Stomach (tissue), 4 donors: ENCODE measurements at regions not wholly inside any gene's neighbourhood (a gene's known extent, or its start where the extent isn't known, plus 50 kb on each side); places are given as distances from the start of the nearest gene placed in this dataset.

Source experiments
- EP300 ChIP-seq: sonication (generic); formaldehyde crosslinking; IDR thresholded peaks from one replicate; pipeline ENCODE4 v1.6.1; 2017; ENCODE audit warnings: antibody characterized with exemption
- POLR2A ChIP-seq, 4 donors: fragments of 450-650 bp; IDR thresholded peaks; one replicate each; pipeline ENCODE4 v1.6.1; 2016; ENCODE audit warnings: antibody characterized with exemption in 4 of 4, control low read depth in 2 of 4, mild to moderate bottlenecking in 1 of 4, moderate library complexity in 1 of 4
- POLR2AphosphoS5 ChIP-seq, 3 donors: sonication (generic); formaldehyde crosslinking; IDR thresholded peaks; one replicate each; pipeline ENCODE4 v1.6.1; 2016; ENCODE audit warnings: antibody characterized with exemption in 3 of 3
- TF ChIP-seq, protein P1 (sequence below), 7 experiments: fragments of 450-650 bp in 4 of 7; fragments of 200-600 bp in 3 of 7; sonication (generic) in 3 of 7; IDR thresholded peaks; one replicate each; pipeline ENCODE4 v1.5.1; 2016 to 2019; ENCODE audit warnings: antibody characterized with exemption in 7 of 7, control low read depth in 2 of 7, mild to moderate bottlenecking in 1 of 7

DNA sequence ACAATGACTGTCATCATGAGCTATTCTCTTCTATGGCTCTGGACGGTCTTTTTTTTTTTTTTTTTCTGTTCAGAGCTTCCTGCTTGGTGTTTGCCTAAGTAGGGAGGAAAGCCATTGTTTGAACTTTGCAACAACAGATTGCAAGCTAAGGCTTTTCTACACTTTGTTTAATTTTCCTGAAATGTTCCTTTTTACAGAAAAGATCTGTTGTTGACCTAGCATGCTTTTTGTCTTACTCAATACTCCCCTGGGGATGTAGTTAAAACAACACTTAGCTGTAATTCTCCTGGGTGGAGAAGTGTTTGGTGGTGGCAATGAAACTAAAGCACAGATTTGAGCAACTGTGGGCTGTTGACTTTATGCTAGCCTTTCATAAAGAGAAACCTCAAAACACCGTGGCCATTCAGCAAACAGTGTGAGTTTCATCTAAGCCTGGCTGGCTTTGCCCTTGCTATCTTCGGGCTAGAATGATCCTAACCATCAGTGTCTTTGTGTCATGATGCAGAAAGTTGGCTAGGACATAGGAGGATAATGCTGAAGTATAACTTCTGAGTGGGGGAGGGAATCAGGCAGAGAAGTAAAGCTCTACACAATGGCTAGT lies 110.5 kb downstream of the ANXA3 start:
- TF ChIP-seq EP300 (no peak), POLR2A (IDR thresholded peaks at IDR 0.05) (no peak), POLR2AphosphoS5 (IDR thresholded peaks at IDR 0.05) (no peak)
- TF ChIP-seq, protein P1, sequence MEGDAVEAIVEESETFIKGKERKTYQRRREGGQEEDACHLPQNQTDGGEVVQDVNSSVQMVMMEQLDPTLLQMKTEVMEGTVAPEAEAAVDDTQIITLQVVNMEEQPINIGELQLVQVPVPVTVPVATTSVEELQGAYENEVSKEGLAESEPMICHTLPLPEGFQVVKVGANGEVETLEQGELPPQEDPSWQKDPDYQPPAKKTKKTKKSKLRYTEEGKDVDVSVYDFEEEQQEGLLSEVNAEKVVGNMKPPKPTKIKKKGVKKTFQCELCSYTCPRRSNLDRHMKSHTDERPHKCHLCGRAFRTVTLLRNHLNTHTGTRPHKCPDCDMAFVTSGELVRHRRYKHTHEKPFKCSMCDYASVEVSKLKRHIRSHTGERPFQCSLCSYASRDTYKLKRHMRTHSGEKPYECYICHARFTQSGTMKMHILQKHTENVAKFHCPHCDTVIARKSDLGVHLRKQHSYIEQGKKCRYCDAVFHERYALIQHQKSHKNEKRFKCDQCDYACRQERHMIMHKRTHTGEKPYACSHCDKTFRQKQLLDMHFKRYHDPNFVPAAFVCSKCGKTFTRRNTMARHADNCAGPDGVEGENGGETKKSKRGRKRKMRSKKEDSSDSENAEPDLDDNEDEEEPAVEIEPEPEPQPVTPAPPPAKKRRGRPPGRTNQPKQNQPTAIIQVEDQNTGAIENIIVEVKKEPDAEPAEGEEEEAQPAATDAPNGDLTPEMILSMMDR (IDR thresholded peaks at IDR 0.05) = no peak
